IMR-90 (cell line): ENCODE measurements at regions not wholly inside any gene's neighbourhood (a gene's known extent, or its start where the extent isn't known, plus 50 kb on each side); places are given as distances from the start of the nearest gene placed in this dataset.

ENCODE experiments used
- ATAC-seq: fragments of 200-7000 bp; cut with Tn5 transposase; 2 replicates; pipeline ENCODE4 v1.9.1; 2020; ENCODE audit warnings: low read depth, mild to moderate bottlenecking, moderate library complexity
- BruUV-seq: library from RNA; stranded (reverse); fragments of 400-500 nt; replicated peaks from 2 replicates; lab custom pipeline; 2021; lab: Mats Ljungman, UMichigan
- CTCF ChIA-PET: fragments of 300-600 bp; formaldehyde crosslinking; extraction: SDS; loops from one replicate; lab custom pipeline; 2021; ENCODE audit warnings: antibody characterized with exemption; lab: Yijun Ruan, JAX
- POLR2A ChIA-PET: fragments of 300-600 bp; sonication (Branson Sonifier 250); formaldehyde crosslinking; loops from one replicate; lab custom pipeline; 2022; ENCODE audit warnings: antibody characterized with exemption; ENCODE audit not compliant: unreplicated experiment; lab: Charles Lee
- DNase-seq: peaks from one replicate; pipeline ENCODE4 v3.0.0; 2013
- H2AFZ ChIP-seq: replicated peaks from 2 replicates; pipeline ENCODE3; 2013; ENCODE audit warnings: low read length, mild to moderate bottlenecking; ENCODE audit not compliant: poor library complexity
- H2AK5ac ChIP-seq: 2 replicates; pipeline ENCODE4 v1.6.1; 2013; ENCODE audit warnings: low read depth, low read length, inconsistent platforms
- H2AK9ac ChIP-seq: replicated peaks from 2 replicates; pipeline ENCODE3; 2013; ENCODE audit warnings: mild to moderate bottlenecking, low read depth, low read length, moderate library complexity; ENCODE audit not compliant: poor library complexity
- H2BK120ac ChIP-seq: 2 replicates; pipeline ENCODE4 v1.6.1; 2013; ENCODE audit warnings: low read depth, low read length, inconsistent platforms
- H2BK15ac ChIP-seq: 3 replicates; pipeline ENCODE4 v1.6.1; 2013; ENCODE audit warnings: low read depth, low read length, inconsistent platforms
- H2BK20ac ChIP-seq: 2 replicates; pipeline ENCODE4 v1.6.1; 2013; ENCODE audit warnings: low read depth, mild to moderate bottlenecking, inconsistent platforms, low read length, moderate library complexity
- H2BK5ac ChIP-seq: 2 replicates; pipeline ENCODE4 v1.6.1; 2013; ENCODE audit warnings: mild to moderate bottlenecking, low read depth, low read length, inconsistent platforms; ENCODE audit not compliant: poor library complexity, severe bottlenecking
- H3K14ac ChIP-seq: replicated peaks from 2 replicates; pipeline ENCODE4 v1.6.1; 2013; ENCODE audit warnings: low read depth, low read length, inconsistent platforms
- H3K18ac ChIP-seq: 2 replicates; pipeline ENCODE4 v1.6.1; 2013; ENCODE audit warnings: low read depth, low read length, control low read depth
- H3K23ac ChIP-seq: 2 replicates; pipeline ENCODE4 v1.6.1; 2013; ENCODE audit warnings: low read depth, low read length, inconsistent platforms
- H3K27ac ChIP-seq: 2 replicates; pipeline ENCODE4 v1.5.1; 2013; ENCODE audit warnings: mild to moderate bottlenecking, control low read depth, low read length; ENCODE audit not compliant: insufficient read depth
- H3K27me3 ChIP-seq: 2 replicates; pipeline ENCODE4 v1.6.1; 2013; ENCODE audit warnings: low read length; ENCODE audit not compliant: control insufficient read depth, insufficient read depth
- H3K36me3 ChIP-seq: 2 replicates; pipeline ENCODE4 v1.6.1; 2013; ENCODE audit warnings: low read length, mixed read lengths; ENCODE audit not compliant: control insufficient read depth, insufficient read depth
- H3K4ac ChIP-seq: 2 replicates; pipeline ENCODE4 v1.6.1; 2013; ENCODE audit warnings: low read depth, low read length, inconsistent platforms
- H3K4me1 ChIP-seq: 2 replicates; pipeline ENCODE4 v1.6.1; 2013; ENCODE audit warnings: low read length, mixed read lengths; ENCODE audit not compliant: control insufficient read depth, insufficient read depth
- H3K4me2 ChIP-seq: 2 replicates; pipeline ENCODE4 v1.6.1; 2013; ENCODE audit warnings: low read depth, mild to moderate bottlenecking, control low read depth, low read length, moderate library complexity
- H3K4me3 ChIP-seq: 2 replicates; pipeline ENCODE4 v1.5.1; 2013; ENCODE audit warnings: low read depth, mild to moderate bottlenecking, control low read depth, low read length, moderate library complexity; ENCODE audit not compliant: insufficient read depth
- H3K56ac ChIP-seq: 2 replicates; pipeline ENCODE4 v1.6.1; 2013; ENCODE audit warnings: low read length, inconsistent platforms; ENCODE audit not compliant: insufficient read depth; ENCODE audit errors: extremely low read depth
- H3K79me1 ChIP-seq, 2 experiments: 2 replicates each; pipeline ENCODE4 v1.6.1; 2013; ENCODE audit warnings: low read length in 2 of 2, inconsistent platforms in 1 of 2, low read depth in 1 of 2
- H3K9ac ChIP-seq: 2 replicates; pipeline ENCODE4 v1.6.1; 2013; ENCODE audit warnings: low read depth, low read length, control low read depth
- H3K9me1 ChIP-seq: 2 replicates; pipeline ENCODE4 v1.6.1; 2013; ENCODE audit warnings: low read length, inconsistent platforms; ENCODE audit not compliant: insufficient read depth
- H3K9me3 ChIP-seq: 2 replicates; pipeline ENCODE4 v1.6.1; 2013; ENCODE audit warnings: low read length; ENCODE audit not compliant: control insufficient read depth, insufficient read depth
- H4K20me1 ChIP-seq: 2 replicates; pipeline ENCODE4 v1.6.1; 2013; ENCODE audit warnings: low read length, inconsistent platforms; ENCODE audit not compliant: insufficient read depth
- H4K5ac ChIP-seq: 2 replicates; pipeline ENCODE4 v1.6.1; 2013; ENCODE audit warnings: mild to moderate bottlenecking, low read depth, low read length, control low read depth
- H4K8ac ChIP-seq, 2 experiments: 2 replicates each; pipeline ENCODE4 v1.6.1; 2013; ENCODE audit warnings: low read depth in 2 of 2, low read length in 2 of 2, control low read depth in 1 of 2, inconsistent platforms in 1 of 2
- H4K91ac ChIP-seq: 2 replicates; pipeline ENCODE4 v1.6.1; 2013; ENCODE audit warnings: low read depth, low read length, inconsistent platforms; ENCODE audit not compliant: insufficient read depth
- CEBPB ChIP-seq: IDR thresholded peaks from 2 replicates; pipeline ENCODE4 v1.6.1; 2012; ENCODE audit warnings: low read depth, low read length, improper control_type of control experiment
- CHD1 ChIP-seq: IDR thresholded peaks from 2 replicates; pipeline ENCODE4 v1.6.1; 2012; ENCODE audit warnings: low read depth, low read length, improper control_type of control experiment
- FOS ChIP-seq: fragments of 150-350 bp; IDR thresholded peaks from 2 replicates; pipeline ENCODE4 v1.6.1; 2016; ENCODE audit warnings: low read depth, low read length
- MAZ ChIP-seq: IDR thresholded peaks from 2 replicates; pipeline ENCODE4 v1.6.1; 2012; ENCODE audit warnings: low read depth, mild to moderate bottlenecking, low read length, improper control_type of control experiment, moderate library complexity, borderline replicate concordance
- NFE2L2 ChIP-seq: fragments of 150-350 bp; IDR thresholded peaks from 2 replicates; pipeline ENCODE4 v1.6.1; 2016; ENCODE audit warnings: low read depth, mild to moderate bottlenecking, low read length
- POLR2A ChIP-seq: IDR thresholded peaks from 2 replicates; pipeline ENCODE4 v1.6.1; 2012; ENCODE audit warnings: mild to moderate bottlenecking, low read depth, low read length
- RCOR1 ChIP-seq: IDR thresholded peaks from 2 replicates; pipeline ENCODE4 v1.6.1; 2012; ENCODE audit warnings: mild to moderate bottlenecking, low read length, improper control_type of control experiment; ENCODE audit not compliant: insufficient replicate concordance
- SMC3 ChIP-seq: fragments of 150-350 bp; IDR thresholded peaks from 2 replicates; pipeline ENCODE4 v1.6.1; 2016; ENCODE audit warnings: low read depth, mild to moderate bottlenecking, antibody characterized with exemption, low read length, moderate library complexity
- WGBS, 2 experiments: methylation state at CpG; one replicate each; pipeline versions ENCODE4 v1.1.5 to v1.1.7; 2013; ENCODE audit warnings: missing lambda C conversion rate in 2 of 2; ENCODE audit not compliant: insufficient read length in 1 of 2; ENCODE audit errors: extremely low coverage in 2 of 2; 5-methylcytosine and 5-hydroxymethylcytosine counted together
- dilution Hi-C: fragments of 300-500 bp; cut with HindIII; formaldehyde crosslinking; loops from one replicate; pipeline ENCODE4 v1.14.3; 2018; ENCODE audit warnings: low sequenced_read_pairs; ENCODE audit not compliant: unreplicated experiment
- in situ Hi-C: fragments of 300-500 bp; cut with MboI; formaldehyde crosslinking; loops from 3 replicates; pipeline ENCODE4 v1.14.3; 2019; ENCODE audit warnings: low sequenced_read_pairs, inconsistent platforms, mixed read lengths
- intact Hi-C: fragments of 100-400 bp; cut with micrococcal nuclease; formaldehyde crosslinking; loops from 2 replicates; pipeline ENCODE4 v1.10.0; 2022

DNA sequence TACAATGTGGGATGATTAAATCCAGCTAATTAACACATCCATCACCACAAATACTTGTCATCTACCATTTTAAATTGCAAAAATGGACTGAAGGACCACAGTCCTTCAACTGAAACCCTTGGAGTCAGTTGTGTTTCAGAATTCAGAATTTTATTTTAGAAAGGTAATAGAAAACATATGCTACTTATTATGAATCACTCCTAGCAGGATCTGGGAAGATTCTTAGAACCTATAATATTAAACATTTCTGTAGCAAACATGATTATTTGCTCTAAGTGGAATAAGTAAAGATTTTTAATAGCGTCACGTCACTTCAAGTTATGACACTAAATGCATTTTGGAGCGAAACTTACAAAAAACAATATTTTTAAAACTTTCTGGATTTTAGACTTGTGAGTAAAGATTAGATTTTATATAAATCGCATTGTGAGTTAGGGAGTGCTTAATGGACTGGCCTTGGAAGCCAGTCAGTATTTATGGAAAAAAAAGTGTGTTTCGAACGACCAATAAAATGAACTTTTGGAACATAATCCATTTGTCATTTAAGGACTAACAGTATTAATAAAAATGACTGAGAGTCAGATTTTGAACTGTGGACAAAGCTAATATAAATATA, 71.8 kb upstream of the PHACTR2 start:
- Histone ChIP-seq H3K4ac (no peak overlapping the region), H3K18ac (no peak overlapping the region), H3K27ac (no peak overlapping the region), H3K4me3 (no peak overlapping the region), H3K23ac (no peak overlapping the region), H3K79me1 (peaks cover 7 to 13% of the 10 kb centered on the region in 2 experiments; a peak in 1 of 4 replicates), H4K8ac (no peak overlapping the region), H2BK15ac (no peak overlapping the region), H2AK9ac (no peak overlapping the region), H3K27me3 (no peaks in the 10 kb centered on the region), H2AK5ac (no peak overlapping the region), H3K56ac (no peak overlapping the region), H4K20me1 (no peaks in the 10 kb centered on the region), H2BK5ac (no peak overlapping the region), H3K36me3 (no peaks in the 10 kb centered on the region), H3K4me1 (peaks cover 3% of the 10 kb centered on the region; the same call in 1 of the 2 replicates), H2BK20ac (no peak overlapping the region), H3K9ac (no peak overlapping the region), H4K5ac (no peak overlapping the region), H2AFZ (no peak overlapping the region), H4K91ac (no peak overlapping the region), H3K14ac (no peak overlapping the region), H2BK120ac (no peak overlapping the region), H3K4me2 (no peak overlapping the region), H3K9me3 (no peaks in the 10 kb centered on the region), H3K9me1 (no peaks in the 10 kb centered on the region; the same call in 1 of the 2 replicates)
- in situ Hi-C loops (no loop called here), intact Hi-C loops (no loop called here), dilution Hi-C loops (no loop called here)
- TF ChIP-seq FOS: no peak
- TF ChIP-seq MAZ: no peak
- TF ChIP-seq NFE2L2: no peak
- TF ChIP-seq CEBPB: no peak
- no peak for TF ChIP-seq SMC3
- no peak for TF ChIP-seq RCOR1
- no peak for TF ChIP-seq POLR2A
- TF ChIP-seq CHD1: no peak
- DNase-seq (no peak), ATAC-seq (no peak)
- no CpG with 5 or more reads among the region's 6 CpGs for WGBS, 2 experiments
- no TSS peak for BruUV-seq
- CTCF ChIA-PET: no interaction called here
- POLR2A ChIA-PET: no interaction called here
